Stomach (tissue), 8 donors: ENCODE measurements at regions not wholly inside any gene's neighbourhood (a gene's known extent, or its start where the extent isn't known, plus 50 kb on each side); places are given as distances from the start of the nearest gene placed in this dataset.

Experiments
- DNase-seq, 2 donors: peaks; one replicate each; pipeline versions ENCODE4 v3.0.0 to v3.0.0-alpha.2; 2013 to 2019
- H3K27ac ChIP-seq, 5 donors: fragments of 200-600 bp in 4 of 5; sonication (generic) in 4 of 5; one replicate each; pipeline ENCODE4 v1.5.1; 2013 to 2019; ENCODE audit warnings: mild to moderate bottlenecking in 1 of 5, moderate library complexity in 1 of 5
- H3K27me3 ChIP-seq, 3 donors: fragments of 200-600 bp; sonication (generic); one replicate each; pipeline ENCODE4 v1.5.1; 2017 to 2019; ENCODE audit warnings: mixed run types in 1 of 3
- H3K36me3 ChIP-seq, 4 donors: fragments of 200-600 bp; sonication (generic); 1 replicate in 3 of 4; 2 replicates in 1 of 4; pipeline ENCODE4 v1.5.1; 2016 to 2019
- H3K4me1 ChIP-seq, 4 donors: fragments of 200-600 bp; sonication (generic); one replicate each; pipeline ENCODE4 v1.5.1; 2016 to 2019
- H3K4me3 ChIP-seq, 4 donors: fragments of 200-600 bp; sonication (generic) in 3 of 4; one replicate each; pipeline ENCODE4 v1.5.1; 2016 to 2019; ENCODE audit warnings: mild to moderate bottlenecking in 1 of 4
- H3K9me3 ChIP-seq, 4 donors: fragments of 200-600 bp; sonication (generic); one replicate each; pipeline ENCODE4 v1.5.1; 2016 to 2019
- EP300 ChIP-seq: sonication (generic); formaldehyde crosslinking; IDR thresholded peaks from one replicate; pipeline ENCODE4 v1.6.1; 2017; ENCODE audit warnings: antibody characterized with exemption
- POLR2A ChIP-seq, 4 donors: fragments of 450-650 bp; IDR thresholded peaks; one replicate each; pipeline ENCODE4 v1.6.1; 2016; ENCODE audit warnings: antibody characterized with exemption in 4 of 4, control low read depth in 2 of 4, mild to moderate bottlenecking in 1 of 4, moderate library complexity in 1 of 4
- POLR2AphosphoS5 ChIP-seq, 3 donors: sonication (generic); formaldehyde crosslinking; IDR thresholded peaks; one replicate each; pipeline ENCODE4 v1.6.1; 2016; ENCODE audit warnings: antibody characterized with exemption in 3 of 3
- WGBS, 5 donors: extraction: QIAGEN DNeasy Blood & Tissue Kit in 3 of 5; methylation state at CpG; one replicate each; pipeline versions ENCODE4 v1.1.5 to v1.1.7; 2013 to 2018; 5-methylcytosine and 5-hydroxymethylcytosine counted together
- intact Hi-C: fragments of 100-400 bp; cut with DNase I; formaldehyde crosslinking; loops from one replicate; pipeline ENCODE4 v1.15.1; 2023; ENCODE audit warnings: low total_unique reads
- TF ChIP-seq, protein P1 (sequence below), 7 experiments: fragments of 450-650 bp in 4 of 7; fragments of 200-600 bp in 3 of 7; sonication (generic) in 3 of 7; IDR thresholded peaks; one replicate each; pipeline ENCODE4 v1.5.1; 2016 to 2019; ENCODE audit warnings: antibody characterized with exemption in 7 of 7, control low read depth in 2 of 7, mild to moderate bottlenecking in 1 of 7
- donor health status: healthy with polysubstance abuse.
- donor health status: Bipolar disorder and iron deficiency.
- donor health status: healthy.

DNA sequence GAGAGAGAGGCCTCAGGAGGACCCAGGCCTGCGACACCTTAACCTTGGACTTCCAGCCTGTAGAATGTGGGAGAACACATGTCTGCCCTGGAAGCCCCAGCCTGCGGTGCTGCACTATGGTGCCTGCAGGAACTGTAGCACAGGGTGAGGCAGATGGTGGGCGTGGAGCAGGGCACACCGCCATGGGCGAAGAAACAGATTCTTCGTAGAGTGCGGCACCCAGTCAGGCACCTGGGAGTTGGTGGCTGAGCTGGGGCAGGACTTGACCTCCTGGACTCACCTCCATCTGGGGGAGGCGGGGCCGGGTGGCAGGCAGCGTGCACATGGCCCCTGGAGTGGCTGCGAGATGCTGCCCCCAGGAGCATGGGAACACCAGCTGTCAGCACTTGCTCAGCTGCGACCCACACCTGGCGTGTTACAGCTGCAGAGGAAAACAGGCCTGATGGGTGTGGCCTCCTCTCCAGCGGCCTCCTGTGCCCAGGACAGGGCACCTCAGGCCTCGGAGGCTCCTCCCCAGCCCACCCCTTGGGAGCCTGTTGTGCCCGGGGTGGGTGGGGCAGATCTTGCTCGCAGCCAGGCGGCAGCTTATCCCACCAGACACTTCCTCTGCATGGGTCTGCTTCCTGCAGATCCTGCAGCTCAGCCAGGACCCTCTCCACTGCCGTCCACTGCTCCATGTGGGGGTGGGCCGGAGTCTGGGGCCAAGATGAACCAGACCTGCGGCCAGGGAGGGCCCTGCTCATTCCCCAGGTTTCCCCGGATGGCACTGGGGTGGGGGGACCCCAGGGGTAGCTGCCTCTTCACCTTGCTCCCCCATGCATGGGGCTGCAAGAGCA lies 80.4 kb downstream of the MYEOV start:
- intact Hi-C loops: no loop called here
- no peak overlapping the region for H3K27ac ChIP-seq

DNA sequence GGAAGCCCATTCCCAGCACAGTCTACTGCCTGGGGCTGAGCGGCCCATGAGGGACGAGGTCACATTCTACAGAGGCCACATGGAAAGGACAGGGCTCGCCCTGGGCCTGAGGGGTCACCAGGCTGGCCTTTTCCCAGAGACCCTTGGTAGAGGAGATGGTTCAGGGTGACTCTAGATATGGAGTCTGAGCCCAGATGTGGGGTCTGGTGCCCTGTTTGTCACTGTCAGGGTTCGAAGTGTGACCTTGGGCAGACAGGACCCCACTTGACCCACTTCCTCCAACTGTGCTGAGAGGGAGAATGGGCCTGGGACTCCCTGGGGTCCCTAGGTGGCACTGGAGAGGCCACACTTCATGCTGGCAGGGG lies 81.0 kb downstream of the MYEOV start:
- H3K9me3 ChIP-seq: no peaks in the 10 kb centered on the region
- TF ChIP-seq POLR2AphosphoS5 (IDR thresholded peaks at IDR 0.05): no peak
- TF ChIP-seq EP300: no peak
- TF ChIP-seq, protein P1, sequence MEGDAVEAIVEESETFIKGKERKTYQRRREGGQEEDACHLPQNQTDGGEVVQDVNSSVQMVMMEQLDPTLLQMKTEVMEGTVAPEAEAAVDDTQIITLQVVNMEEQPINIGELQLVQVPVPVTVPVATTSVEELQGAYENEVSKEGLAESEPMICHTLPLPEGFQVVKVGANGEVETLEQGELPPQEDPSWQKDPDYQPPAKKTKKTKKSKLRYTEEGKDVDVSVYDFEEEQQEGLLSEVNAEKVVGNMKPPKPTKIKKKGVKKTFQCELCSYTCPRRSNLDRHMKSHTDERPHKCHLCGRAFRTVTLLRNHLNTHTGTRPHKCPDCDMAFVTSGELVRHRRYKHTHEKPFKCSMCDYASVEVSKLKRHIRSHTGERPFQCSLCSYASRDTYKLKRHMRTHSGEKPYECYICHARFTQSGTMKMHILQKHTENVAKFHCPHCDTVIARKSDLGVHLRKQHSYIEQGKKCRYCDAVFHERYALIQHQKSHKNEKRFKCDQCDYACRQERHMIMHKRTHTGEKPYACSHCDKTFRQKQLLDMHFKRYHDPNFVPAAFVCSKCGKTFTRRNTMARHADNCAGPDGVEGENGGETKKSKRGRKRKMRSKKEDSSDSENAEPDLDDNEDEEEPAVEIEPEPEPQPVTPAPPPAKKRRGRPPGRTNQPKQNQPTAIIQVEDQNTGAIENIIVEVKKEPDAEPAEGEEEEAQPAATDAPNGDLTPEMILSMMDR (IDR thresholded peaks at IDR 0.05): no peak
- no peak for TF ChIP-seq POLR2A (IDR thresholded peaks at IDR 0.05)
- H3K4me3 ChIP-seq: no peak overlapping the region
- no peak for DNase-seq
- H3K27ac ChIP-seq: no peak overlapping the region
- peaks cover 0 to 45% (median 0%) of the 10 kb centered on the region in 3 donors for H3K27me3 ChIP-seq
- peaks cover 0 to 24% (median 12%) of the 10 kb centered on the region in 4 donors for H3K4me1 ChIP-seq
- WGBS, 5 donors: 82 to 97% (median 93%) methylated on average over 4 of the region's 4 CpGs
- intact Hi-C loops: no loop called here
- no peaks in the 10 kb centered on the region for H3K36me3 ChIP-seq

More for the DNA sequence above, 80.4 kb downstream of the MYEOV start:
- DNase-seq: peak; percentile 22 to 56
- TF ChIP-seq POLR2AphosphoS5 (IDR thresholded peaks at IDR 0.05): no peak
- TF ChIP-seq, protein P1 (IDR thresholded peaks at IDR 0.05): no peak
- no peak for TF ChIP-seq POLR2A (IDR thresholded peaks at IDR 0.05)
- TF ChIP-seq EP300: no peak
- no peak overlapping the region for H3K4me3 ChIP-seq
- H3K36me3 ChIP-seq: no peaks in the 10 kb centered on the region
- H3K27me3 ChIP-seq: peaks cover 0 to 45% (median 0%) of the 10 kb centered on the region in 3 donors
- H3K9me3 ChIP-seq: peaks cover 0 to 4% (median 1%) of the 10 kb centered on the region in 4 donors
- 60 to 92% (median 65%) methylated on average over 13 to 22 of the region's 22 CpGs for WGBS, 5 donors
- peaks cover 0 to 24% (median 12%) of the 10 kb centered on the region in 4 donors for H3K4me1 ChIP-seq

DNA sequence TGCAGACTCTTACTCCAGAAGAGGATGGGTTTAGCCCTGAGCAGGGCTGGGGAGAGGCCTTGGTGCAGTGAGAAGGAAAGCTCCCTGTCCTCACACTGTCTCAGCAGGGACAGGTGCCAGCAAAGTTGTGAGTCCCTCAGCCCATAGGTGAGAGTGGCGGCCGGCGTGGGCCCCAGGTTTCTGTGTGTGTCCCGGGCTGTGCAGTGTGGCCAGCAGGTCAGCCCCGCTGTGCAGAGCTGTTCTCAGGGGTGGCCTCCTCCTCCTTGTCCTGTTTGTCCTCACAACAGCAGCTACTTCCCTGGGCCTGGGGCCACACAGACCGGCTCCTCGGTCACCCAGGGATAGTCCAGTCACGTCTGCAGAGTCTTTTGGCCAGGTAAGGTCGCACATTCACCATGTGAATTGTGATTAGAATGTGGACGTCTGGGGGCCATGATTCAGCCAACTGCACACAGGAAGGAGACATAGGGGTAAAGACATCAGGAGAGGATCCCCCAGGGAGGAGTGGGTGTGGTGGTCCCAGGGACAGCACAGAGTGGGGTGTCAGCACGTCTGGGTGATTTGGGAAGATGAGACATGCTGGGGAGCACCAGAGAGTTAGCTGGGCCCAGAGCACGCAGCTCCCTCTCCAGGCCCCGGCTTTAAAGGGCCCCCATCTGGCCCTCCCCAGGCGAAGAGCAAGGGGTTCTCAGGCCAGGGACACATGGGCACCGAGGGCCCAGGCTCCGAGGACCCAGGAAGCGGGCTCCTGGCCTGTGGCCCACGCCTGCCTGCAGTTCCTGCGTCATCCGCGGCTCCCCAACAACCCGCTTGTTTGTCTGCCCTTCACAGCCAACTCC lies 81.6 kb downstream of the MYEOV start:
- Histone ChIP-seq H3K36me3 (no peaks in the 10 kb centered on the region), H3K4me1 (peaks cover 0 to 24% (median 12%) of the 10 kb centered on the region in 4 donors), H3K4me3 (no peak overlapping the region), H3K27ac (no peak overlapping the region), H3K27me3 (peaks cover 0 to 45% (median 0%) of the 10 kb centered on the region in 3 donors), H3K9me3 (no peaks in the 10 kb centered on the region)
- 76 to 91% (median 87%) methylated on average over 13 to 22 of the region's 22 CpGs for WGBS, 5 donors
- TF ChIP-seq POLR2A (IDR thresholded peaks at IDR 0.05): no peak
- no peak for TF ChIP-seq POLR2AphosphoS5 (IDR thresholded peaks at IDR 0.05)
- TF ChIP-seq, protein P1 (IDR thresholded peaks at IDR 0.05): no peak
- TF ChIP-seq EP300: no peak
- DNase-seq: peak; percentile 22 to 31
- intact Hi-C loops: no loop called here
